ENCODE measurements at regions not wholly inside any gene's neighbourhood (a gene's known extent, or its start where the extent isn't known, plus 50 kb on each side); places are given as distances from the start of the nearest gene placed in this dataset.

- DNase-seq (ENCODE audit: low read depth): no peak
These were observed 175.4 kb downstream of the IBTK start for GRCh38 chr6:82072121-82072521.

DNA sequence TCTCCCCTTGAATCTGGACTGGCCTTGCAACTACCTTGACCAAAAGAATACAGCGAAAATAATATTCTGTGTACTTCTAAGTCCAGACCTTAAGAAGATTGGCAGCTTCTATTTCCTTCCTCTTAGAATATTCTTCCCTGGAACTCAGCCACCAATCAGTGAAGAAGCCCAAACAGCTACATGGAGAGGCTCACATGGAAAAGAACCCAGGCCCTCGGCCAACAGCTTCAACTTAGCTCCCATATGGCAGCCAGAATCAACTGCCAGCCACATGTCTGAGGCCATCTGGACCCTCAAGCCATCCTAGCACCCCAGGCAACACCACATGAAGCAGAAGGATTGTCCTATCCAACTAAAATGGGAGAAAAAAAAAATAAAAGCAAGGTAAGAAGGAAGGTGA, 178.8 kb downstream of the IBTK start:
- no peak for DNase-seq (ENCODE audit: low read depth)

DNA sequence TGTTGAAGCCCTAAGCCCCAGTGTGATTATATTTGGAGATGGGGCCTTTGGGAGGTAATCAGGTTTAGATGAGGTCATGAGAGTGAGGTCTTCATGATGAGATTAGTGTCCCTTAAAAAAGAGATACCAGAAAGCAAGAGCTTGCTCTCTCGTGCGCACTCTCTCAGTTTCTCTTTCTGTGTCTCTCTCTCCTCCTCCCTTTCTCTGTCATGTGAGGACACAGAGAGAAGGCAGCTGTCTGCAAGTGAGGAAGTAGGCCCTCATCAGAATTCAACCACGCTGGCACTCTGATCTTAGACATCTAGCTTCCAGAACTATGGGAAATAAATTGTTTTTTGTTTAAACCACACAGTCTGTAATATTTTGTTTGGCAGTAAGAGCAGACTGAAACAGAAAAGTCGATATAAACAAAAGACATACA, 180.5 kb downstream of the IBTK start:
- no peak for DNase-seq (ENCODE audit: low read depth)

DNA sequence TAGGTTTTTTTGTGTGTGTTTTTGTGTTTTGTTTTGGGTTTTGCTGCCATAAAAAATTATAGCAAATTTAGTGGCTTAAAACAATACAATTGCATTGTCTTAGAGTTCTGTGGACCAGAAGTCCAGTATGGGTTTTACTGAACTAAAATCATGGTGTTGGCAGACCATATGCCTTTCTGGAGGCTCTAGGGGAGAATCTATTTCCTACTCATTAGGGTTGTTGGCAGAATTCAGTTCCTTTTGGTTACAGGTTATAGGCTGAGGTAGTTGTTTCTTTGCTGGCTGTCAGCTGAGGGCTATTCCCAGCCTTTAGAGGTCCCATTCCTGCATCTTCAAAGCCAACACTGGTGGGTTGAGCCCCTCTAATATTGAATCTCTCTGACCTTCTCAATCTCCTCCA, 181.3 kb downstream of the IBTK start:
- no peak for DNase-seq (ENCODE audit: low read depth)

DNA sequence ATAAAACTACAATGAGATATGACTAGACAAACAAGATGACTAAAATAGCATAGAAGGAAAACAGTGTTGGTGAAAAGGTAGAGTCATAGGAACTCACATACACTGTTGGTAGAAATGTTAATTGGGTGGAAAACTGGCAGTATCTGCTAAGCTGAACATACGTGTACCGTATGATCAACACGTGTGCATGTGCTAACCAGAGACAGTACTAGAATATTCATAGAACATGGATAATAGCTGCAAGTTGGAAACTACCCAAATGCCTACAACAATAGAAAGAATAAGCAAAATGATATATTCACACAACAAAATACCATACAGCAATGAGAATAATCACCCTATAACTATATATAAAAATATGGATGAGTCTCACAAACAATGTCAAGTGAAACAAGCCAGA, 184.0 kb downstream of the IBTK start:
- DNase-seq (ENCODE audit: low read depth): no peak

GRCh38 chr6:82062219-82062618, 185.3 kb downstream of the IBTK start:
- no peak for DNase-seq (ENCODE audit: low read depth)

DNA sequence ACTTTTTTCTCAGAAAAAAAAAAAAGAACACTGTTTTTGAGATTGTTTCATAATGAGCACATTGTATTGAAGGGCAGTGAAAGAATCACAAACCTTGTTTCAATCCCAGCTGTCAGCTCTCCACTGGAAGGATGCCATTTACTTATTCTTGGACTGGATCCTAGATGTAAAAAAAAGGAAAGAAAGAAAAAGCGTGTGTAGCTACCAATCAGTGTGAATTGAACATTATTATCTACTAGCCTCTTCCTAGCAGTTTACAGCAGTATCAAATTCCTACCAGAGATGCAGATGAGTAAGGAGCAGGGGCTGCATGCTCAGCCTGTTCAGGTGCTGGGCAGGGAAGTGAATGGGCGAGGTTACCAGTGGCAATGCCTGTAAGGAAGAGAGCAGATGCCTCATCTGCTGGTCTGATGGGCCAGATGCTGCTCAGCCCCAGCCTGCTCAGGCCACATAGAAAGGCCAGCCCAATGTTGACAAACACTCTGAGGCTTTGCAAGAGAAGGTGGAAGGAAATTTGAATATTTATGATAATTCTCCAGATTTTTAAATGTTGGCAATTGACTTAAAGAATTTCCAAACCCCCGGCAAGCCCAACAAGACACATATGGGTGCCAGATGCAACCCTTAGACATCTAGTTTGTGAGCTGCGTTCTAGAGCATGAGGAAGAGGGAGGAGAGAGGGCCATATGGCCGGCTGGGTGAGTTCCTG, 189.5 kb downstream of the IBTK start:
- DNase-seq (ENCODE audit: low read depth): peak; percentile 44

GRCh38 chr6:82056567-82056966, 191.0 kb downstream of the IBTK start:
- no peak for DNase-seq (ENCODE audit: low read depth)

DNA sequence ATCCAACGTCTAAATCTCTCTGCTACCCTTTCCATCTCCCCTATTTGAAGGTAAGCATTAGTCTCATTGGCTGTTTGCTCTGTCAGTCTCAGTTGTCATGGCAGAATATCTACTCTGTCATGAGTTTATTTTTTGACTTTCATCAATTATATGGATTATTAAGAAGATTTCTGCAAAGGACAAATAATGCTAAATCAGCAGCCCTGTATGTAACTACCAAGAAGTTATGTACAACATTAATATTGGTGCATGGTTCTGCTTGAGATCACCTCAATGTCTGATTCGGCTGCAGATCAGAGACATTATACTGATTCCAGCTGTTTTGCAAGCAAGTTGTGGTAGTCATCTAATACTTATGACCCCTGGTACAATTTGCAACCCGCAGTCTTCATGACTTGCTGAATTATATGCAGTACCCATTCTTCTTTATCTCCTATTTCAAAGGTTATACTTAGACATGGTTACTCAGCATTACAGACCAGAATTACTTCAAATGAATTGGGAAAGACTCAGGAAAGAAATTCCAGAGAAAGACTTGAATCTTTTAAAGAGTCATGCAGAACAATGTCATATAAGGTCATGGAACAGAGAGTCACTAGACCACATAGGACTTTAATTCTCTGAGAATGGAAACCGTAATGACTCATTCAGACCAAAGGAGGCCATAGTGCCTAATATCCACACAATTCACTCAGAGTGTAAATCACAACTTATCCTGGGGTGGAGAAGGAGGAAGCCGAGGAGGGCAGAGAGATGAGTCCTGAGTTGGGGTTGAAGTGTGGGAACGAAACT, 201.4 kb downstream of the IBTK start:
- DNase-seq (ENCODE audit: low read depth): peak; percentile 91

DNA sequence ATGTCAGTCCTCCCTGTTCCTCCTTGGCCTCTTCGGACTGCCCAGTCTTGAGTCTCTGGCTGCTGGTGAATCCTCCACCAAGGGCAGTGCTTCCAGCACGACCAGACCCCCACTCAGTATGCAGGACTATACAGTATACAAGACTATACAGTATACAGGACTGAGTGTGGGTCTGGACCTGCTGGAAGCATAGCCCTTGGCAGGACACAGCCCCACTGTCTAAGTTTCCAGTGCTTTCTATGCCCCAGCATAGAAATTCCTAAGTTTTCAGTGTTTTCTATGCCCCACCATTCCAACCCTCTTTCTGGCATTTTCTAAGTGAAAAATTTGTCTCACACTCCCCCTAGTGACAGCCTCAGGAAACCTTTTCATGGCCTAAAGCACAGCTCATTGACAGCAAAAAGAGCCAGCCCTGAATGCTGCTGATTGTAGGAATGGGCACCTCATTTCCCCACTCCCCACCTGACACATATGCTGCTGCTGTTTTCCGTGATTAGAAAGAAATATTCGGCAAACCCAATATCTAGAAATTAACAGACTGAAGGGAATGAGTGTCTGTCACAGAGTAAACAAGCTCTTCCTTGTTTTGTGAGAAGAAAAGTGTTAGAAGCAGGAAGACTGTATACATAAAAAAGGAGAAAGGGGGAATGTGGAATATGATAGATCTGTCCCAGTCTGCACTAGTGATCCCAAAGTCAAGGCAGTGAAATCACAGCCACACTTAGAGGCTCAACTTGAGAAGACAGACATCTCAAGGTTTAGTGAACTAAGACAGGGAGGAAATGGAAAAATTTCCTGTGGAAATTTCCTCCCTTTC, 206.9 kb downstream of the IBTK start:
- DNase-seq (ENCODE audit: low read depth): peak; percentile 61

GRCh38 chr6:82038631-82039030, 208.9 kb downstream of the IBTK start:
- no peak for DNase-seq (ENCODE audit: low read depth)

GRCh38 chr6:82035526-82035925, 212.0 kb downstream of the IBTK start:
- no peak for DNase-seq (ENCODE audit: low read depth)

DNA sequence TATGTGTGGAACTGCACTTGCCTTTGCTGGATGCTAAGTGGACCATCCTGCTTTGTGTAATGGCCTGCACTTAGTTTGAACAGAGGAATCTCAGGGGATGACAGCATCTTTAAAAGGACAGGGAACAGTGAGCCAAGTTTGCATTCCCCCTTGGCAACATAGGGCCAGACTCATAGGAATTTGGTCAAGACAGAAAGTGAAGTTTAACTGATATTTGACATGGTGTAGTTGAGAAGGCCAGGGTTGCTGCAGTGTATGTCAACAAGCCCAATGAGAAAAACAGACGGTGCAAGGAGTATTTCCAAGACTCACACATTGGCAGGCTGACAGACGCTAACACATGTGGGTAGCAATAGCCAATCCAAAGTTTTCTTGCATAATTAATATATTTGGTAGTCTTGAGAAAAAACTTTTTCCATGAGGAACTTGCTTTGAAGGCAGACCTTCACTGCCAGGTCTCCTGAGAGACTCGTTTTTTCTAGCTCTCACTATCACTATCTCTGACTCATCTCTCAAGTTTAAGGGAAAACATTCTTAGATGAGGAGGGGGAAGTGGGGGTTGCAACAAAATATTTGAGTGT, 213.8 kb downstream of the IBTK start:
- DNase-seq (ENCODE audit: low read depth): no peak

- no peak for DNase-seq (ENCODE audit: low read depth)
These were observed 215.1 kb downstream of the IBTK start for GRCh38 chr6:82032444-82032843.

DNA sequence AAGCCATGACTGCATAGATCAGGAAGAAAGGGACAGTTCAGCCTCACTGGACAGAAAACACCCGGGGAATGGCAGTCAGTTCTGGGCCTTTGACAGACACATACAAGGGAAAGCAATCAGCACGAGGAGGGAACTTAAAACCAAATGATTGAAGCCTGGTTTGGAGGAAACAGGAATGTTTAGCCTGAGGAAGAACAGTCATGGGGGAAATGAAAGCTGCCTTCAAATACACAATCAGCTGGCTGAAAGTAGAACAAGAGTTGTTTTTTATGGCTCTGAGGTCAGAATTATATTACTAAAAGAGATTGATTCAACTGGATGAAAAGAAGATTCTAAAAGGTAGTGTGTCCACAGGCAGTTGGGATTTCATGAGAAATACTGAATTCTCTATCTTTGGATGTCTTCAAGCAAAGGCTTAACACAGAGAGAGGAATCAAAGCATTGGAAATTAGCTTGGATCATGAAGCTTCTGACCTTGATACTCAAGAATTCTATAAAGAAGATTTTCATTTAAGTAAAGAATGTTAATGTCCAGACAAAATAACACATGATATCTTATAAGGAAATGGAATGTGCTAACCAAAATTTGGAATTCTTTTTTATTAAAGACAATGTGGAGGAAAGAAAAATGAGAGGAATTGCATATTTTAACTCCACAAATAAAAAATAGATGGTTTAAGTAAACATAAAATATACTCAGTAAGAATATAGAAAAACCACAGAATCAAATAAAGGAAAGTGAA, 216.6 kb downstream of the IBTK start:
- no peak for DNase-seq (ENCODE audit: low read depth)

DNA sequence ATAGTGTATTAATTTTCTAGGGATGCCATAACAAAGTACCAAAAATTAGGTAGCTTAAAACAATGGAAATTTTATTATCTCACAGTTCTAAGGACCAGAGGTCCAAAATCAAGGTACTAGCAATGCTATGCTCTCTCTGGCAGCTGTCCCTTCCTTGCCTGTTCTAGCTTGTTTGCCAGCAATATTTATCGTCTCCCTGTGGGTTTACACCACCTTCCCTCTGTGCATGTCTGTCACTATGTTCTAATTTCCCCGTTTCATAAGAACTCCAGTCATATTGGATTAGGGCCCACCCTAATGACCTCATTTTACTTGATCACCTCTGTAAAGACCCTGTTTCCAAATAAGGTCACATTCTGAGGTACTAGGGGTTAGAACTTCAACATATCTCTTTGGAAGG, 217.2 kb downstream of the IBTK start:
- no peak for DNase-seq (ENCODE audit: low read depth)

- no peak for DNase-seq (ENCODE audit: low read depth)
These were observed 222.3 kb downstream of the IBTK start for GRCh38 chr6:82025271-82025670.

DNA sequence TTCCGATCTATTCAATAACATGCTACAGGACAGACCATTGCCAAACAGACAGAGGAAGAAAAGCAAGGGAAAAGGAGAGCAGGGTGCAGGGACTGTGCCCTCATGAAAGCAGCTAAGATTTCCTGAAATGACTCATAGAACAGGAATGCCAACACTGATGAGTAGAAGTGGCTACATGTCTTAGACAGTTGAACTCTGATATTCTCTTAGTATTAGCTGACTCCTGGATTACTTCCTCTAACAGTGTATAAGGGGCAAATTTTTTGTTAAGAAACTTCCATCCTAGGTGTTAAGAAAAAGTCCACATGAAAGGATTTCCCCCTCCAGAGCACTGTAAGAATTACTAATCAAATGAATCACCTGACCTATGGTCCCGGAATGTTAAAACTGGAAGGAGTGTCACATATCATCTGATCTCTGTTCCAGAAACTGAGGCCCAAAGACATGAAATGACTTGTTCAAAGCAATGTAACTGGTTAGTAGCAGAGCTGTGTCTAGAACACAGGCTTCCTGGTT, 224.9 kb downstream of the IBTK start:
- DNase-seq (ENCODE audit: low read depth): no peak

- DNase-seq (ENCODE audit: low read depth): no peak
These were observed 229.8 kb downstream of the IBTK start for GRCh38 chr6:82017773-82018172.

- peak; percentile 97 for DNase-seq (ENCODE audit: low read depth)
These were observed 230.3 kb downstream of the IBTK start for GRCh38 chr6:82017288-82017687.

GRCh38 chr6:82015526-82015925, 232.0 kb downstream of the IBTK start:
- DNase-seq (ENCODE audit: low read depth): no peak
